Calu3 (cell line): ENCODE measurements at regions not wholly inside any gene's neighbourhood (a gene's known extent, or its start where the extent isn't known, plus 50 kb on each side); places are given as distances from the start of the nearest gene placed in this dataset.

Experiments
- BruUV-seq: library from RNA; stranded (reverse); fragments of 400-500 nt; replicated peaks from 2 replicates; lab custom pipeline; 2021; lab: Mats Ljungman, UMichigan
- CTCF ChIA-PET: fragments of 300-600 bp; sonication (Branson Sonifier 250); formaldehyde crosslinking; loops from one replicate; lab custom pipeline; 2022; ENCODE audit warnings: antibody characterized with exemption; lab: Charles Lee
- DNase-seq: peaks from one replicate; pipeline ENCODE4 v3.0.0; 2022
- H3K27ac Mint-ChIP-seq: one replicate; pipeline ENCODE4 v1.8.0; 2022; ENCODE audit warnings: mixed read lengths; ENCODE audit not compliant: unreplicated experiment
- H3K27me3 Mint-ChIP-seq: one replicate; pipeline ENCODE4 v1.8.0; 2022; ENCODE audit warnings: mixed read lengths; ENCODE audit not compliant: unreplicated experiment
- H3K36me3 Mint-ChIP-seq: one replicate; pipeline ENCODE4 v1.8.0; 2022; ENCODE audit warnings: mild to moderate bottlenecking, moderate library complexity, mixed read lengths; ENCODE audit not compliant: insufficient read depth, unreplicated experiment
- H3K4me1 Mint-ChIP-seq: one replicate; pipeline ENCODE4 v1.8.0; 2022; ENCODE audit warnings: mild to moderate bottlenecking, low read depth, mixed read lengths; ENCODE audit not compliant: unreplicated experiment
- H3K4me3 Mint-ChIP-seq: one replicate; pipeline ENCODE4 v1.8.0; 2022; ENCODE audit warnings: mild to moderate bottlenecking, low read depth, moderate library complexity, mixed read lengths; ENCODE audit not compliant: unreplicated experiment
- H3K9me3 Mint-ChIP-seq: one replicate; pipeline ENCODE4 v1.8.0; 2022; ENCODE audit warnings: low read depth, mixed read lengths; ENCODE audit not compliant: unreplicated experiment
- intact Hi-C: fragments of 100-400 bp; cut with micrococcal nuclease; formaldehyde crosslinking; loops from one replicate; pipeline ENCODE4 v1.10.0; 2022; ENCODE audit not compliant: unreplicated experiment
- TF ChIP-seq, protein P1 (sequence below): fragments of 200-600 bp; IDR thresholded peaks from one replicate; pipeline ENCODE4 v1.8.0; 2022; ENCODE audit warnings: antibody characterized with exemption; ENCODE audit not compliant: unreplicated experiment

DNA sequence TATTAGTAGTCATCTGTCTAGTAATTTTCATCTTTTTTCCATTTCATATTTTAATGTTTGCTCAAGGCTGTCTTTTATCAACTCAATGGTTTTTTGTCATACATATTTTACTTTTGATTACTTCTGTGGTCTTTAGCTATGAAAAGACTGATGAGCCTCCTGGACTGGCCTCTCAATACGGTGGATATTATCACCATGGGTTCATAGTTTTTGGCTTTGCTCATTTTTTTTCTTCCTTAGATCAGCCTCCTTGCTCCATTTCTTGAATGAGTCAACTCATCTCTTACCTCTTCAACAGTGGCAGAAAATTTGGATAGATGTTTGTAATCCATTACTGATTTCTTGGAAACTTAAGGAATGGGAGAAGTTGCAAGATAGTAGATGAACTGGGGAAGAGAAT lies 80.1 kb upstream of the ELOVL5 start:
- CTCF ChIA-PET, result no interaction called here
- TF ChIP-seq, protein P1, sequence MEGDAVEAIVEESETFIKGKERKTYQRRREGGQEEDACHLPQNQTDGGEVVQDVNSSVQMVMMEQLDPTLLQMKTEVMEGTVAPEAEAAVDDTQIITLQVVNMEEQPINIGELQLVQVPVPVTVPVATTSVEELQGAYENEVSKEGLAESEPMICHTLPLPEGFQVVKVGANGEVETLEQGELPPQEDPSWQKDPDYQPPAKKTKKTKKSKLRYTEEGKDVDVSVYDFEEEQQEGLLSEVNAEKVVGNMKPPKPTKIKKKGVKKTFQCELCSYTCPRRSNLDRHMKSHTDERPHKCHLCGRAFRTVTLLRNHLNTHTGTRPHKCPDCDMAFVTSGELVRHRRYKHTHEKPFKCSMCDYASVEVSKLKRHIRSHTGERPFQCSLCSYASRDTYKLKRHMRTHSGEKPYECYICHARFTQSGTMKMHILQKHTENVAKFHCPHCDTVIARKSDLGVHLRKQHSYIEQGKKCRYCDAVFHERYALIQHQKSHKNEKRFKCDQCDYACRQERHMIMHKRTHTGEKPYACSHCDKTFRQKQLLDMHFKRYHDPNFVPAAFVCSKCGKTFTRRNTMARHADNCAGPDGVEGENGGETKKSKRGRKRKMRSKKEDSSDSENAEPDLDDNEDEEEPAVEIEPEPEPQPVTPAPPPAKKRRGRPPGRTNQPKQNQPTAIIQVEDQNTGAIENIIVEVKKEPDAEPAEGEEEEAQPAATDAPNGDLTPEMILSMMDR, result no peak
- Mint-ChIP-seq H3K36me3 (no peaks in the 10 kb centered on the region), H3K27me3 (no peaks in the 10 kb centered on the region), H3K4me1 (no peaks in the 10 kb centered on the region), H3K27ac (no peak overlapping the region), H3K4me3 (no peak overlapping the region), H3K9me3 (no peaks in the 10 kb centered on the region)
- BruUV-seq, result no TSS peak
- no peak for DNase-seq
- intact Hi-C loops, result no loop called here

DNA sequence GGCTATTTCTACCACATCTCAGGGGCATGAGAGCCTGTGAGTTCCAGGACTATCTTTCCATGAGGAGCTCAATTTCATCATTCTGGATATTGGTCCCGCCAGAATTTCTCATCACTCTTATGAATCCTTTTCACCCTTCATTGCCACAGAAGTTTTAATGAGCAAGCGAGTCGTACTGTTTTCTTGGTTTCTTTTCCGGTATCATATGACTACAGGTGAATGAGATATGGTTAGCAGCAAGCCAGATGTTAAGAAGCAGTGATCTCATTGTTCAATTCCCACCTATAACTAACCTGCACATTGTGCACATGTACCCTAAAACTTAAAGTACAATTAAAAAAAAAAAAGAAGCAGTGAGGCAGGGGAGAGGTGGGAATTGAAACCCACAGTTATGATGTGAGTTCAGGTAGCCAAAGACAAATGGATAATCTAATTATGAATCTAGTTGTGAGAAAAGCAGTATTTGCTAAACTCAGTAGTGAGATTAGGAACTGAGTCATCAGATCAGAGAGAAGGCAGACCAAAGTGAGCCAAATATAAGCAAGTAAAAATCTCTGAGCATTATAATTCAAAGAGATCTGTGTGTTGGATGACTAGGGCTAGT lies 78.0 kb upstream of the ELOVL5 start:
- Mint-ChIP-seq H3K27me3 (no peaks in the 10 kb centered on the region), H3K27ac (no peak overlapping the region), H3K36me3 (no peaks in the 10 kb centered on the region), H3K4me3 (no peak overlapping the region), H3K9me3 (no peaks in the 10 kb centered on the region), H3K4me1 (no peaks in the 10 kb centered on the region)
- CTCF ChIA-PET, result no interaction called here
- DNase-seq, result no peak
- TF ChIP-seq, protein P1, result no peak
- no TSS peak for BruUV-seq
- intact Hi-C loops, result no loop called here

DNA sequence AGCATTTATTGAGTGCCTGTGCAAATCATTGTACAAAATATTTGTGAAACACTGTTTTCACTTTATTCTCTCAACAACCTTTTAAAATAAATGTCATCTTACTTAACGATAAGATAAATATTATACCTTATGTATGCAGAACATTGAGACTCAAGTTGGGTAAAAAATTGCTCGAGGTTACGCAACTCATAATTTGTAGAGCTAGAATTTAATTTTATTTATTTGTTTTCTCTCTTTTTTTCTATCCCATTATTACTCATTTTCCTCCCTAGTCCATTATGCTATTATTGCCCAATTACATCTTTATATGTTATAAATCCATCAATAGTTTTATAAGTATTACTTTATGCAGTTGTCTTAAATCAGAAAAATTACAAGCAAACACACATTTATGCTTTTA lies 77.4 kb upstream of the ELOVL5 start:
- CTCF ChIA-PET, result no interaction called here
- H3K4me3 Mint-ChIP-seq, result no peak overlapping the region
- intact Hi-C loops, result no loop called here
- TF ChIP-seq, protein P1, result no peak
- H3K27me3 Mint-ChIP-seq, result no peaks in the 10 kb centered on the region
- H3K4me1 Mint-ChIP-seq, result no peaks in the 10 kb centered on the region
- no TSS peak for BruUV-seq
- H3K9me3 Mint-ChIP-seq, result no peaks in the 10 kb centered on the region
- no peaks in the 10 kb centered on the region for H3K36me3 Mint-ChIP-seq
- no peak for DNase-seq
- H3K27ac Mint-ChIP-seq, result no peak overlapping the region

GRCh38 chr6:53424976-53425718 lies 76.4 kb upstream of the ELOVL5 start:
- no peak overlapping the region for H3K4me3 Mint-ChIP-seq
- CTCF ChIA-PET, result no interaction called here
- no peaks in the 10 kb centered on the region for H3K9me3 Mint-ChIP-seq
- BruUV-seq, result no TSS peak
- H3K36me3 Mint-ChIP-seq, result no peaks in the 10 kb centered on the region
- no peaks in the 10 kb centered on the region for H3K4me1 Mint-ChIP-seq
- no peak for DNase-seq
- no peak overlapping the region for H3K27ac Mint-ChIP-seq
- H3K27me3 Mint-ChIP-seq, result peaks cover 5% of the 10 kb centered on the region
- intact Hi-C loops, result no loop called here
- TF ChIP-seq, protein P1, result no peak
